ENCODE measurements at regions not wholly inside any gene's neighbourhood (a gene's known extent, or its start where the extent isn't known, plus 50 kb on each side); places are given as distances from the start of the nearest gene placed in this dataset.
A peak's percentile ranks its signal among the peaks of the same experiment; 100 is the strongest.

DNA sequence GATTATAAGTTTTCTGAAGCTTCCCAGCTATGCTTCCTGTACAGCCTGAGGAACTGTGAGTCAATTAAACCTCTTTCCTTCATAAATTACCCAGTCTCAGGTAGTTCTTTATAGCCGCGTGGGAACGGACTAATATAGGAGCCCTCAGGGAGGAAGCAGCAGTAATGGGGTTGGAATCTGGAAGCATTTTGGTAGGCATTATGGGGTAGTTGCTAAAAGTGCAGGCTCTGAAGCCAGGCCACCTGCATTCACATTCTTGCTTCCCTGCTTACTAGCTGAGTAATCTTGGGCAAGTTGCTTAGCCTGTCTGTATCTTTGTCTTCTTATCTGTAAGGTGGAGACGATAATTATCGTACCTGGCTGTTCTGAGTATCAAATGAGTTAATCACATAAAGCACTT is 137.9 kb upstream of the NHS start:
- no peak for FAIRE-seq
- Histone ChIP-seq H3K9me3 (no peaks in the 10 kb centered on the region), H3K4me3 (no peak overlapping the region), H3K4me2 (no peak overlapping the region), H3K4me1 (no peaks in the 10 kb centered on the region), H3K27ac (no peak overlapping the region)
- CTCF ChIA-PET, result no interaction called here
- WGBS (ENCODE audit: missing lambda C conversion rate), result 91% methylated on average over 5 of the region's 5 CpGs
- TF ChIP-seq ESRRA (IDR thresholded peaks at IDR 0.05; ENCODE audit: borderline replicate concordance, low read length) (no peak), POLR2A (IDR thresholded peaks at IDR 0.05; ENCODE audit: low read length) (no peak), HOXB13 (CRISPR knock-in tag; IDR thresholded peaks at IDR 0.05; ENCODE audit: low read depth) (no peak), FOXS1 (CRISPR knock-in tag; IDR thresholded peaks at IDR 0.05) (no peak), MAFK (IDR thresholded peaks at IDR 0.05; ENCODE audit: partially characterized antibody) (no peak), HEYL (CRISPR knock-in tag; IDR thresholded peaks at IDR 0.05) (no peak), ZNF302 (CRISPR knock-in tag; IDR thresholded peaks at IDR 0.05) (no peak), TP53 (CRISPR knock-in tag; IDR thresholded peaks at IDR 0.05) (no peak), ZFP36 (IDR thresholded peaks at IDR 0.05; ENCODE audit: borderline replicate concordance, partially characterized antibody) (no peak), HOXB5 (CRISPR knock-in tag; IDR thresholded peaks at IDR 0.05) (no peak), TFCP2L1 (CRISPR knock-in tag; IDR thresholded peaks at IDR 0.05) (no peak), FOSB (CRISPR knock-in tag; IDR thresholded peaks at IDR 0.05) (no peak), RCOR1 (IDR thresholded peaks at IDR 0.05; ENCODE audit: low read depth, low read length) (no peak), PHF8 (IDR thresholded peaks at IDR 0.05; ENCODE audit: borderline replicate concordance, low read depth) (no peak), KDM1A (IDR thresholded peaks at IDR 0.05; ENCODE audit: low read depth) (no peak), JUNB (IDR thresholded peaks at IDR 0.05) (no peak)
- TF ChIP-seq, protein P1, sequence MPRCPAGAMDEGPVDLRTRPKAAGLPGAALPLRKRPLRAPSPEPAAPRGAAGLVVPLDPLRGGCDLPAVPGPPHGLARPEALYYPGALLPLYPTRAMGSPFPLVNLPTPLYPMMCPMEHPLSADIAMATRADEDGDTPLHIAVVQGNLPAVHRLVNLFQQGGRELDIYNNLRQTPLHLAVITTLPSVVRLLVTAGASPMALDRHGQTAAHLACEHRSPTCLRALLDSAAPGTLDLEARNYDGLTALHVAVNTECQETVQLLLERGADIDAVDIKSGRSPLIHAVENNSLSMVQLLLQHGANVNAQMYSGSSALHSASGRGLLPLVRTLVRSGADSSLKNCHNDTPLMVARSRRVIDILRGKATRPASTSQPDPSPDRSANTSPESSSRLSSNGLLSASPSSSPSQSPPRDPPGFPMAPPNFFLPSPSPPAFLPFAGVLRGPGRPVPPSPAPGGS (IDR thresholded peaks at IDR 0.05), result no peak
- TF ChIP-seq, protein P2, sequence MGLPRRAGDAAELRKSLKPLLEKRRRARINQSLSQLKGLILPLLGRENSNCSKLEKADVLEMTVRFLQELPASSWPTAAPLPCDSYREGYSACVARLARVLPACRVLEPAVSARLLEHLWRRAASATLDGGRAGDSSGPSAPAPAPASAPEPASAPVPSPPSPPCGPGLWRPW (IDR thresholded peaks at IDR 0.05), result no peak
- TF ChIP-seq, protein P3, sequence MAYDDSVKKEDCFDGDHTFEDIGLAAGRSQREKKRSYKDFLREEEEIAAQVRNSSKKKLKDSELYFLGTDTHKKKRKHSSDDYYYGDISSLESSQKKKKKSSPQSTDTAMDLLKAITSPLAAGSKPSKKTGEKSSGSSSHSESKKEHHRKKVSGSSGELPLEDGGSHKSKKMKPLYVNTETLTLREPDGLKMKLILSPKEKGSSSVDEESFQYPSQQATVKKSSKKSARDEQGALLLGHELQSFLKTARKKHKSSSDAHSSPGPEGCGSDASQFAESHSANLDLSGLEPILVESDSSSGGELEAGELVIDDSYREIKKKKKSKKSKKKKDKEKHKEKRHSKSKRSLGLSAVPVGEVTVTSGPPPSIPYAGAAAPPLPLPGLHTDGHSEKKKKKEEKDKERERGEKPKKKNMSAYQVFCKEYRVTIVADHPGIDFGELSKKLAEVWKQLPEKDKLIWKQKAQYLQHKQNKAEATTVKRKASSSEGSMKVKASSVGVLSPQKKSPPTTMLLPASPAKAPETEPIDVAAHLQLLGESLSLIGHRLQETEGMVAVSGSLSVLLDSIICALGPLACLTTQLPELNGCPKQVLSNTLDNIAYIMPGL (CRISPR knock-in tag; IDR thresholded peaks at IDR 0.05; ENCODE audit: borderline replicate concordance), result no peak
- TF ChIP-seq, protein P4, sequence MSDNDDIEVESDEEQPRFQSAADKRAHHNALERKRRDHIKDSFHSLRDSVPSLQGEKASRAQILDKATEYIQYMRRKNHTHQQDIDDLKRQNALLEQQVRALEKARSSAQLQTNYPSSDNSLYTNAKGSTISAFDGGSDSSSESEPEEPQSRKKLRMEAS (IDR thresholded peaks at IDR 0.05), result no peak
- no peak for ATAC-seq
- no peak for DNase-seq (ENCODE audit: low read depth in 1 of 2, low spot score in 1 of 2)
- POLR2A ChIA-PET, result no interaction called here

DNA sequence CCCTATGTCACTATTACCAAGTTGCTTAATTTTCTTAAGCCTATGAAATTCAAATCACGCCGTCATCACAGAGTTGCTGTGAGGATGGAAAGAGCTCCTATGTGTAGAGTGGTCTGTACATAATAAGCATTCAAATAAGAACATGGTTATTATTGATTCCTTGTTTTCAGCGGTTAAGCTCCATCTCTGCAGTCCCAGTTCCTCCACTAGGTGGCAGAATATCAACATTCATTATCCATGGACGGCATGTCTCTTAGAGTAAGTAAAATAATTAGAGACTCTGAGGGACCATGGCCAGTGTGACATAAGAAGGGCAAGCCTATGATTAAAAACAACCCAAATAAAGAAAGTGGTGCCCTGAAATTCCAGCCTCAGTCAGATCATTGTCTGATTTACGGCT is 132.5 kb upstream of the NHS start:
- ATAC-seq, result peak; percentile 78 to 82; a peak in 5 of 6 replicates

More for the DNA sequence above, 132.5 kb upstream of the NHS start:
- no peaks in the 10 kb centered on the region for H3K9me3 ChIP-seq
- under 1% methylated on average over 5 of the region's 5 CpGs for WGBS (ENCODE audit: missing lambda C conversion rate)
- TF ChIP-seq RAD21 (conservative IDR thresholded peaks at IDR 0.05 in 1 of 2, IDR thresholded peaks at IDR 0.05 in 1 of 2) (peak; percentile 79 to 82), SMC3 (IDR thresholded peaks at IDR 0.05) (peak; percentile 84), HOXB13 (CRISPR knock-in tag; IDR thresholded peaks at IDR 0.05; ENCODE audit: low read depth) (no peak), RFX5 (IDR thresholded peaks at IDR 0.05) (no peak)
- TF ChIP-seq, protein P5, sequence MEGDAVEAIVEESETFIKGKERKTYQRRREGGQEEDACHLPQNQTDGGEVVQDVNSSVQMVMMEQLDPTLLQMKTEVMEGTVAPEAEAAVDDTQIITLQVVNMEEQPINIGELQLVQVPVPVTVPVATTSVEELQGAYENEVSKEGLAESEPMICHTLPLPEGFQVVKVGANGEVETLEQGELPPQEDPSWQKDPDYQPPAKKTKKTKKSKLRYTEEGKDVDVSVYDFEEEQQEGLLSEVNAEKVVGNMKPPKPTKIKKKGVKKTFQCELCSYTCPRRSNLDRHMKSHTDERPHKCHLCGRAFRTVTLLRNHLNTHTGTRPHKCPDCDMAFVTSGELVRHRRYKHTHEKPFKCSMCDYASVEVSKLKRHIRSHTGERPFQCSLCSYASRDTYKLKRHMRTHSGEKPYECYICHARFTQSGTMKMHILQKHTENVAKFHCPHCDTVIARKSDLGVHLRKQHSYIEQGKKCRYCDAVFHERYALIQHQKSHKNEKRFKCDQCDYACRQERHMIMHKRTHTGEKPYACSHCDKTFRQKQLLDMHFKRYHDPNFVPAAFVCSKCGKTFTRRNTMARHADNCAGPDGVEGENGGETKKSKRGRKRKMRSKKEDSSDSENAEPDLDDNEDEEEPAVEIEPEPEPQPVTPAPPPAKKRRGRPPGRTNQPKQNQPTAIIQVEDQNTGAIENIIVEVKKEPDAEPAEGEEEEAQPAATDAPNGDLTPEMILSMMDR (IDR thresholded peaks at IDR 0.05), result peak; percentile 72
- no peak overlapping the region for H3K27ac ChIP-seq
- DNase-seq (ENCODE audit: low read depth in 1 of 2, low spot score in 1 of 2) (peak in 1 of 2 experiments; percentile 55), FAIRE-seq (peak; percentile 100)
- POLR2A ChIA-PET, result no interaction called here
- no peak overlapping the region for H3K4me2 ChIP-seq
- no peaks in the 10 kb centered on the region for H3K4me1 ChIP-seq
- CTCF ChIA-PET, result interaction anchor here (0.5 to 3.9 kb wide), 38 partner anchors 10 to 1893 kb away, joined by 3 to 30 read pairs (median 4); no protein-coding TSS in a partner anchor
- H3K4me3 ChIP-seq, result no peak overlapping the region
